H1 (cell line): ENCODE measurements at regions not wholly inside any gene's neighbourhood (a gene's known extent, or its start where the extent isn't known, plus 50 kb on each side); places are given as distances from the start of the nearest gene placed in this dataset.

Experiments used
- CTCF ChIA-PET: fragments of 300-600 bp; sonication (Branson Sonifier 250); formaldehyde crosslinking; loops from one replicate; lab custom pipeline; 2021; ENCODE audit not compliant: partially characterized antibody; lab: Charles Lee
- POLR2A ChIA-PET: fragments of 300-600 bp; sonication (Branson Sonifier 250); formaldehyde crosslinking; loops from one replicate; lab custom pipeline; 2021; ENCODE audit warnings: inconsistent platforms; ENCODE audit not compliant: partially characterized antibody; lab: Charles Lee
- DNase-seq, 2 experiments: peaks; one replicate each; pipeline versions ENCODE4 v3.0.0 to v3.0.0-alpha.2; 2010 to 2022; ENCODE audit warnings: low spot score in 2 of 2, low read depth in 1 of 2, mixed read lengths in 1 of 2
- FAIRE-seq: peaks from 2 replicates; lab custom pipeline; 2011; peaks lifted over from hg19 to GRCh38; lab: Jason Lieb, UNC
- H2AFZ ChIP-seq: 2 replicates; pipeline ENCODE4 v1.8.1; 2012; ENCODE audit warnings: low read length, inconsistent platforms
- H2AK5ac ChIP-seq: 2 replicates; pipeline ENCODE4 v1.6.1; 2013; ENCODE audit warnings: low read depth, low read length
- H2BK120ac ChIP-seq: replicated peaks from 2 replicates; pipeline ENCODE3; 2013; ENCODE audit warnings: low read depth, low read length, inconsistent platforms
- H2BK12ac ChIP-seq: 2 replicates; pipeline ENCODE4 v1.6.1; 2013; ENCODE audit warnings: low read depth, low read length
- H2BK15ac ChIP-seq: 2 replicates; pipeline ENCODE4 v1.6.1; 2013; ENCODE audit warnings: low read length
- H2BK20ac ChIP-seq: 2 replicates; pipeline ENCODE4 v1.6.1; 2013; ENCODE audit warnings: low read length
- H2BK5ac ChIP-seq: 2 replicates; pipeline ENCODE4 v1.6.1; 2013; ENCODE audit warnings: low read depth, low read length
- H3K14ac ChIP-seq: 2 replicates; pipeline ENCODE4 v1.6.1; 2013; ENCODE audit warnings: inconsistent platforms; ENCODE audit not compliant: insufficient read length
- H3K18ac ChIP-seq: 2 replicates; pipeline ENCODE4 v1.6.1; 2013; ENCODE audit warnings: low read length; ENCODE audit errors: extremely low read depth
- H3K23ac ChIP-seq: 2 replicates; pipeline ENCODE4 v1.6.1; 2013; ENCODE audit warnings: inconsistent platforms; ENCODE audit not compliant: insufficient read length
- H3K23me2 ChIP-seq: 2 replicates; pipeline ENCODE4 v1.6.1; 2013; ENCODE audit warnings: low read depth, low read length
- H3K27ac ChIP-seq: 2 replicates; pipeline ENCODE4 v1.6.1; 2011; ENCODE audit warnings: low read depth, low read length, inconsistent platforms
- H3K27me3 ChIP-seq, 4 experiments: replicated peaks in 1 of 4; 1 replicate in 1 of 4; 2 replicates in 3 of 4; pipeline versions ENCODE4 v1.6.1 to v1.8.1; 2011 to 2013; ENCODE audit warnings: low read length in 3 of 4, mild to moderate bottlenecking in 3 of 4, inconsistent platforms in 2 of 4, mixed read lengths in 2 of 4, moderate library complexity in 1 of 4; ENCODE audit not compliant: control insufficient read depth in 3 of 4, insufficient read depth in 3 of 4; ENCODE audit errors: extremely low read depth in 1 of 4
- H3K36me3 ChIP-seq, 4 experiments: 2 replicates each; pipeline versions ENCODE4 v1.6.1 to v1.8.1; 2011 to 2013; ENCODE audit warnings: mild to moderate bottlenecking in 4 of 4, low read length in 3 of 4, moderate library complexity in 2 of 4, control low read depth in 1 of 4, inconsistent platforms in 1 of 4; ENCODE audit not compliant: insufficient read depth in 4 of 4, control insufficient read depth in 2 of 4
- H3K4ac ChIP-seq: replicated peaks from 2 replicates; pipeline ENCODE3; 2013; ENCODE audit warnings: low read length, low read depth, mixed read lengths, inconsistent platforms; ENCODE audit not compliant: insufficient read length
- H3K4me1 ChIP-seq, 4 experiments: replicated peaks in 1 of 4; 1 replicate in 1 of 4; 2 replicates in 3 of 4; pipeline versions ENCODE4 v1.6.1 to v1.8.1; 2011 to 2013; ENCODE audit warnings: low read length in 3 of 4, inconsistent platforms in 2 of 4, mixed read lengths in 1 of 4; ENCODE audit not compliant: insufficient read depth in 4 of 4, control insufficient read depth in 3 of 4
- H3K4me2 ChIP-seq, 2 experiments: 2 replicates each; pipeline versions ENCODE4 v1.6.1 to v1.8.1; 2011 to 2013; ENCODE audit warnings: low read depth in 2 of 2, low read length in 2 of 2, control low read depth in 1 of 2, inconsistent platforms in 1 of 2, mild to moderate bottlenecking in 1 of 2; ENCODE audit not compliant: insufficient read depth in 1 of 2
- H3K4me3 ChIP-seq, 4 experiments: fragments of 200-600, 300-600 bp in 1 of 4; sonication (generic), shearing (Covaris generic), sonication (Bioruptor Twin) in 1 of 4; 2 replicates each; pipeline versions ENCODE4 v1.5.1 to v1.8.1; 2011 to 2016; ENCODE audit warnings: low read length in 4 of 4, low read depth in 3 of 4, control low read depth in 2 of 4, inconsistent platforms in 2 of 4, mild to moderate bottlenecking in 2 of 4, mixed read lengths in 1 of 4, moderate library complexity in 1 of 4; ENCODE audit not compliant: insufficient read depth in 2 of 4; ENCODE audit errors: extremely low read depth in 1 of 4
- H3K56ac ChIP-seq: replicated peaks from 2 replicates; pipeline ENCODE3; 2013; ENCODE audit warnings: low read depth, mild to moderate bottlenecking, mixed read lengths, low read length, inconsistent platforms; ENCODE audit not compliant: insufficient read length
- H3K79me1 ChIP-seq: 2 replicates; pipeline ENCODE4 v1.6.1; 2013; ENCODE audit warnings: low read depth, low read length, control low read depth
- H3K79me2 ChIP-seq, 2 experiments: 2 replicates each; pipeline versions ENCODE4 v1.6.1 to v1.8.1; 2012 to 2013; ENCODE audit warnings: low read length in 2 of 2, mild to moderate bottlenecking in 2 of 2, inconsistent platforms in 1 of 2; ENCODE audit not compliant: insufficient read depth in 2 of 2, control insufficient read depth in 1 of 2
- H3K9ac ChIP-seq, 4 experiments: replicated peaks in 1 of 4; 1 replicate in 1 of 4; 2 replicates in 3 of 4; pipeline versions ENCODE4 v1.6.1 to v1.8.1; 2011 to 2013; ENCODE audit warnings: low read depth in 3 of 4, low read length in 3 of 4, control low read depth in 2 of 4, mild to moderate bottlenecking in 2 of 4, moderate library complexity in 2 of 4, inconsistent platforms in 1 of 4; ENCODE audit errors: extremely low read depth in 1 of 4
- H3K9me3 ChIP-seq, 2 experiments: 2 replicates each; pipeline versions ENCODE4 v1.6.1 to v1.8.1; 2012 to 2013; ENCODE audit warnings: mild to moderate bottlenecking in 2 of 2, moderate library complexity in 2 of 2, control low read depth in 1 of 2, inconsistent platforms in 1 of 2, low read depth in 1 of 2, low read length in 1 of 2, mixed read lengths in 1 of 2; ENCODE audit not compliant: insufficient read depth in 2 of 2
- H4K20me1 ChIP-seq, 2 experiments: replicated peaks in 1 of 2; 2 replicates each; pipeline versions ENCODE3 to v1.8.1; 2011 to 2013; ENCODE audit warnings: inconsistent platforms in 2 of 2, low read length in 2 of 2, mild to moderate bottlenecking in 1 of 2; ENCODE audit not compliant: insufficient read depth in 2 of 2, control insufficient read depth in 1 of 2
- H4K5ac ChIP-seq: 2 replicates; pipeline ENCODE4 v1.6.1; 2013; ENCODE audit warnings: low read length, low read depth, mixed read lengths, inconsistent platforms; ENCODE audit not compliant: insufficient read length
- H4K8ac ChIP-seq: 2 replicates; pipeline ENCODE4 v1.8.0; 2013; ENCODE audit warnings: mild to moderate bottlenecking, moderate library complexity, low read length, inconsistent platforms; ENCODE audit not compliant: insufficient read depth; ENCODE audit errors: extremely low read depth
- H4K91ac ChIP-seq: replicated peaks from 2 replicates; pipeline ENCODE3; 2013; ENCODE audit warnings: low read length, mixed read lengths, inconsistent platforms; ENCODE audit not compliant: insufficient read length
- CBX5 ChIP-seq: fragments of 300-800, 300-1000 bp; sonication (generic); IDR thresholded peaks from 2 replicates; pipeline ENCODE4 v1.7.1; 2016; ENCODE audit warnings: antibody characterized with exemption, low read length, low read depth
- CREB1 ChIP-seq: IDR thresholded peaks from 2 replicates; pipeline ENCODE4 v1.6.1; 2012; ENCODE audit warnings: inconsistent platforms
- EP300 ChIP-seq, 2 experiments: IDR thresholded peaks; 1 replicate in 1 of 2; 2 replicates in 1 of 2; pipeline ENCODE4 v1.6.1; 2011 to 2012; ENCODE audit warnings: low read depth in 2 of 2, low read length in 2 of 2, mild to moderate bottlenecking in 2 of 2, borderline replicate concordance in 1 of 2, inconsistent platforms in 1 of 2, moderate library complexity in 1 of 2
- KDM5A ChIP-seq: fragments of 200-600 bp; IDR thresholded peaks from 2 replicates; pipeline ENCODE4 v1.7.1; 2012; ENCODE audit warnings: mild to moderate bottlenecking, low read length, inconsistent platforms, mixed read lengths
- RNF2 ChIP-seq: fragments of 200-900, 300-1000 bp; sonication (generic); IDR thresholded peaks from 2 replicates; pipeline ENCODE4 v1.7.1; 2016; ENCODE audit warnings: borderline replicate concordance, low read depth, mild to moderate bottlenecking, antibody characterized with exemption, low read length; ENCODE audit not compliant: poor library complexity, severe bottlenecking; ENCODE audit errors: missing control alignments
- WGBS, 2 experiments: shearing (Covaris generic) in 1 of 2; methylation state at CpG; one replicate each; pipeline versions ENCODE4 v1.1.6 to v1.1.7; 2013 to 2015; ENCODE audit warnings: low lambda C conversion rate in 2 of 2, mixed read lengths in 2 of 2, inconsistent platforms in 1 of 2, low coverage in 1 of 2, missing lambda C conversion rate in 1 of 2; ENCODE audit not compliant: insufficient replicate concordance in 2 of 2, insufficient coverage in 1 of 2, insufficient read length in 1 of 2; ENCODE audit errors: extremely low coverage in 1 of 2, missing lambda C conversion rate in 1 of 2; 5-methylcytosine and 5-hydroxymethylcytosine counted together
- TF ChIP-seq, protein P1 (sequence below): IDR thresholded peaks from 2 replicates; pipeline ENCODE4 v1.6.1; 2012; ENCODE audit warnings: inconsistent platforms

DNA sequence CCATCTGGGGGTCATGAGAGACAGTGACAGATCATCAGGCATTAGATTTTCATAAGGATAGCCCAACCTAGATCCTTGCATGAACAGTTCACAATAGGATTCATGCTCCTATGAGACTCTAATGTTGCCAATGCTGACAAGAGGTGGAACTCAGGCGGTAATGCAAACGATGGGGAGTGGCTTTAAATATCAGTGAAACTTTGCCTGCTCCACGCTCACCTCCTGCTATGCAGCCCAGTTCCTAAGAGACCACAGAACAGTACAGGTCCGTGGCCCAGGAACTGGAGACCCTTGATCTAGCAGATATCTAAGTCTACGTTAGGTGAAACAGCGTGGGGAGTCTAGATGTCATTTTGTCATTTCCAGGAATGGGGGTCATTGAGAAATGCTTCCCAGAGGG lies 165.7 kb downstream of the OR13H1 start:
- H2AK5ac ChIP-seq: no peak overlapping the region
- no peak overlapping the region for H4K8ac ChIP-seq
- no peak overlapping the region for H3K4ac ChIP-seq
- no peaks in the 10 kb centered on the region for H4K20me1 ChIP-seq
- no peaks in the 10 kb centered on the region for H3K23me2 ChIP-seq
- peaks cover 0 to 50% (median 23%) of the 10 kb centered on the region in 4 experiments; a peak in 5 of 8 replicates for H3K36me3 ChIP-seq
- no peaks in the 10 kb centered on the region for H3K79me1 ChIP-seq
- WGBS, 2 experiments: 90% methylated on average over 6 of the region's 6 CpGs; no CpG with 5 or more reads in 1 of the 2 experiments
- no peak overlapping the region for H2AFZ ChIP-seq
- no peak overlapping the region for H2BK120ac ChIP-seq
- peaks cover 16 to 19% of the 10 kb centered on the region in 2 experiments; a peak in 3 of 4 replicates for H3K9me3 ChIP-seq
- no peak overlapping the region for H2BK5ac ChIP-seq
- no peak overlapping the region for H3K18ac ChIP-seq
- H2BK12ac ChIP-seq: no peak overlapping the region
- H3K9ac ChIP-seq: no peak overlapping the region
- FAIRE-seq (no peak), DNase-seq (no peak)
- CTCF ChIA-PET: interaction anchor here (0.6 kb wide), 1 partner anchor 16 kb away, joined by 3 read pairs; no protein-coding TSS in a partner anchor
- H4K5ac ChIP-seq: no peak overlapping the region
- H3K79me2 ChIP-seq: no peaks in the 10 kb centered on the region
- no peaks in the 10 kb centered on the region for H3K4me1 ChIP-seq
- H4K91ac ChIP-seq: no peak overlapping the region
- H2BK20ac ChIP-seq: no peak overlapping the region
- no peak overlapping the region for H3K14ac ChIP-seq
- no peak overlapping the region for H3K4me3 ChIP-seq
- H3K23ac ChIP-seq: no peak overlapping the region
- H3K27ac ChIP-seq: no peak overlapping the region
- POLR2A ChIA-PET: no interaction called here
- H3K27me3 ChIP-seq: no peaks in the 10 kb centered on the region
- H2BK15ac ChIP-seq: no peak overlapping the region
- H3K56ac ChIP-seq: no peak overlapping the region
- no peak overlapping the region for H3K4me2 ChIP-seq
- no peak for TF ChIP-seq KDM5A
- no peak for TF ChIP-seq EP300 (IDR thresholded peaks at IDR 0.05; ENCODE audit: borderline replicate concordance in 1 of 2, low read depth in 2 of 2, low read length in 2 of 2)
- no peak for TF ChIP-seq RNF2
- TF ChIP-seq CREB1: no peak
- TF ChIP-seq, protein P1, sequence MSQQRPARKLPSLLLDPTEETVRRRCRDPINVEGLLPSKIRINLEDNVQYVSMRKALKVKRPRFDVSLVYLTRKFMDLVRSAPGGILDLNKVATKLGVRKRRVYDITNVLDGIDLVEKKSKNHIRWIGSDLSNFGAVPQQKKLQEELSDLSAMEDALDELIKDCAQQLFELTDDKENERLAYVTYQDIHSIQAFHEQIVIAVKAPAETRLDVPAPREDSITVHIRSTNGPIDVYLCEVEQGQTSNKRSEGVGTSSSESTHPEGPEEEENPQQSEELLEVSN: no peak
- TF ChIP-seq CBX5: no peak
